ENCODE measurements at regions not wholly inside any gene's neighbourhood (a gene's known extent, or its start where the extent isn't known, plus 50 kb on each side); places are given as distances from the start of the nearest gene placed in this dataset.
"Not testable (repeated sequence)": the region's sequence is repeated elsewhere in the genome, so short reads cannot be mapped to it uniquely, and the experiment has no call there.

GRCh38 chr13:87376081-87376480 lies 295.1 kb upstream of the SLITRK5 start:
- no peak for DNase-seq

- DNase-seq, result no peak
These were observed 287.1 kb upstream of the SLITRK5 start for GRCh38 chr13:87384099-87384498.

GRCh38 chr13:87393358-87393757 lies 277.8 kb upstream of the SLITRK5 start:
- DNase-seq, result no peak

- no peak for DNase-seq
These were observed 273.1 kb upstream of the SLITRK5 start for GRCh38 chr13:87398047-87398446.

- DNase-seq, result no peak
These were observed 267.3 kb upstream of the SLITRK5 start for GRCh38 chr13:87403748-87404432.

- no peak for DNase-seq
These were observed 244.4 kb upstream of the SLITRK5 start for GRCh38 chr13:87426742-87427141.

- no peak for DNase-seq
These were observed 227.0 kb upstream of the SLITRK5 start for GRCh38 chr13:87444135-87444534.

- no peak for DNase-seq
These were observed 218.9 kb upstream of the SLITRK5 start for GRCh38 chr13:87452281-87452680.

- no peak for DNase-seq
These were observed 217.9 kb upstream of the SLITRK5 start for GRCh38 chr13:87453244-87453643.

- DNase-seq, result no peak
These were observed 211.8 kb upstream of the SLITRK5 start for GRCh38 chr13:87459419-87459818.

GRCh38 chr13:87497426-87497825 lies 173.7 kb upstream of the SLITRK5 start:
- DNase-seq, result no peak

- DNase-seq, result no peak
These were observed 172.5 kb upstream of the SLITRK5 start for GRCh38 chr13:87498681-87499080.

GRCh38 chr13:87524775-87525174 lies 146.4 kb upstream of the SLITRK5 start:
- DNase-seq, result no peak

GRCh38 chr13:87533776-87534175 lies 137.4 kb upstream of the SLITRK5 start:
- no peak for DNase-seq

GRCh38 chr13:87535911-87536310 lies 135.3 kb upstream of the SLITRK5 start:
- no peak for DNase-seq

GRCh38 chr13:87536499-87536898 lies 134.7 kb upstream of the SLITRK5 start:
- DNase-seq, result no peak

GRCh38 chr13:87536899-87537298 lies 134.3 kb upstream of the SLITRK5 start:
- DNase-seq, result no peak

GRCh38 chr13:87537951-87538350 lies 133.2 kb upstream of the SLITRK5 start:
- DNase-seq, result no peak

- DNase-seq, result no peak
These were observed 132.7 kb upstream of the SLITRK5 start for GRCh38 chr13:87538366-87539052.

- no peak for DNase-seq
These were observed 118.0 kb upstream of the SLITRK5 start for GRCh38 chr13:87553142-87553541.

GRCh38 chr13:87554045-87554444 lies 117.1 kb upstream of the SLITRK5 start:
- no peak for DNase-seq

- no peak for DNase-seq
These were observed 113.4 kb upstream of the SLITRK5 start for GRCh38 chr13:87557788-87558187.

GRCh38 chr13:87561580-87561979 lies 109.6 kb upstream of the SLITRK5 start:
- DNase-seq, result not testable (repeated sequence)

GRCh38 chr13:87570669-87571068 lies 100.5 kb upstream of the SLITRK5 start:
- DNase-seq, result no peak

GRCh38 chr13:87582399-87582798 lies 88.8 kb upstream of the SLITRK5 start:
- DNase-seq, result no peak
